ENCODE measurements at regions not wholly inside any gene's neighbourhood (a gene's known extent, or its start where the extent isn't known, plus 50 kb on each side); places are given as distances from the start of the nearest gene placed in this dataset.
"Not testable (repeated sequence)": the region's sequence is repeated elsewhere in the genome, so short reads cannot be mapped to it uniquely, and the experiment has no call there.

DNA sequence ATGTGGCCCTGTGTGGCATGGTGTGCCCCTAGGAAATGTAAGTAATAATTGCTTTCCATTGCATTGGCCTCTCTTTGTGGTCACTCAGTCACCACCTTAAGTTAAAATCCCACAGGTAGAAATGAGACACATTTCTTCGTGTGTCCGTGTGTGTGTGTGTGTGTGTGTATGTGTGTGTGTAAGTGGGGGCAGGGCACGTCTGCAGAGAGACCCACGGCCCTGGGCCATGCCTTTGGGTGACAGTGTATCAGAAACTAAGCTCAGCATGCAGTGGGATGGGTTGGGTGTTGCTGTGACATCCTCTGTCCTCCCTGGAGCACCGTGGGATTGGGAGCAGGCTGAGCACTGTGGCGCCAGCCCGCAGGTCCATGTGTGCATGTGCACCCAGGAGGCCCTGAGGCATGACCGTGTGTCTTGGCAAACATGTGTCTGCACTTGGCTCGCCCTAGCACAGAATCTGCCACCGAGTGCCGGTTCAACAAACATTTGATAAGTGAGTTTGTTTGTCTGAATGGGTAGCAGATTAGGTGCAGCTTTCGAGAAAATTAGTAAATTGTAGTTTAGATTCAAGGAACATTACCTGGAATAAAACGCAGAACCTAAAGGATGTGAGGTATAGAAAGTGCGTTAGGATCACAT, 91.8 kb downstream of the WTIP start:
- no peak for TF ChIP-seq POLR2AphosphoS5 (IDR thresholded peaks at IDR 0.05)
- no peak for TF ChIP-seq POLR2A (IDR thresholded peaks at IDR 0.05)
- TF ChIP-seq, protein P1, sequence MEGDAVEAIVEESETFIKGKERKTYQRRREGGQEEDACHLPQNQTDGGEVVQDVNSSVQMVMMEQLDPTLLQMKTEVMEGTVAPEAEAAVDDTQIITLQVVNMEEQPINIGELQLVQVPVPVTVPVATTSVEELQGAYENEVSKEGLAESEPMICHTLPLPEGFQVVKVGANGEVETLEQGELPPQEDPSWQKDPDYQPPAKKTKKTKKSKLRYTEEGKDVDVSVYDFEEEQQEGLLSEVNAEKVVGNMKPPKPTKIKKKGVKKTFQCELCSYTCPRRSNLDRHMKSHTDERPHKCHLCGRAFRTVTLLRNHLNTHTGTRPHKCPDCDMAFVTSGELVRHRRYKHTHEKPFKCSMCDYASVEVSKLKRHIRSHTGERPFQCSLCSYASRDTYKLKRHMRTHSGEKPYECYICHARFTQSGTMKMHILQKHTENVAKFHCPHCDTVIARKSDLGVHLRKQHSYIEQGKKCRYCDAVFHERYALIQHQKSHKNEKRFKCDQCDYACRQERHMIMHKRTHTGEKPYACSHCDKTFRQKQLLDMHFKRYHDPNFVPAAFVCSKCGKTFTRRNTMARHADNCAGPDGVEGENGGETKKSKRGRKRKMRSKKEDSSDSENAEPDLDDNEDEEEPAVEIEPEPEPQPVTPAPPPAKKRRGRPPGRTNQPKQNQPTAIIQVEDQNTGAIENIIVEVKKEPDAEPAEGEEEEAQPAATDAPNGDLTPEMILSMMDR (IDR thresholded peaks at IDR 0.05 in 8 of 11, conservative IDR thresholded peaks at IDR 0.05 in 3 of 11): no peak
- no peak overlapping the region for H3K27ac ChIP-seq
- H3K4me1 ChIP-seq: peaks cover 0 to 9% (median 0%) of the 10 kb centered on the region in 6 donors
- H3K27me3 ChIP-seq (replicated peaks in 1 of 7): peaks cover 0 to 12% (median 0%) of the 10 kb centered on the region in 7 donors
- 74 to 85% (median 75%) methylated on average over 13 to 14 of the region's 14 CpGs for WGBS, 5 donors
- intact Hi-C loops (cut with DNase I; ENCODE audit: low total_unique reads): no loop called here
- H3K4me3 ChIP-seq: no peak overlapping the region
- peaks cover 8 to 93% (median 57%) of the 10 kb centered on the region in 8 donors for H3K9me3 ChIP-seq
- DNase-seq: no peak
- no peaks in the 10 kb centered on the region for H3K36me3 ChIP-seq

DNA sequence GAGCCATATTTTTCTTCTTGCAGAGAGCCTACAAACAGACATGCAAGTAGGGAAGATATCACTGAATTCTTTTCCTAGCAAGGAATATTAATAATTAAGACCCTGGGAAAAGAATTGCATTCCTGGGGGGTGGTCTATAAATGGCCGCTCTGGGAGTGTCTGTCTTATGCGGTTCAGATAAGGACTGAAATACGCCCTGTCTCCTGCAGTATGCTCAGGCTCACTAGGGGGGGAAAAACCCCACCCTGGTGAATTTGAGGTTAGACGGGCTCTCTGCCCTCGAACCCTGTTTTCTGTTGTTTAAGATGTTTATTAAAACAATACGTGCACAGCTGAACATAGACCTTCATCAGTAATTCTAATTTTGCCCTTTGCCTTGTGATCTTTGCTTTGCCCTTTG, 88.6 kb downstream of the WTIP start:
- 92 to 95% (median 93%) methylated on average over 6 of the region's 6 CpGs for WGBS, 5 donors
- DNase-seq; H3K27ac ChIP-seq; H3K36me3 ChIP-seq; H3K4me1 ChIP-seq; H3K4me3 ChIP-seq; intact Hi-C loops (cut with DNase I; ENCODE audit: low total_unique reads); H3K27me3 ChIP-seq (replicated peaks in 1 of 7): not testable (repeated sequence)
- H3K9me3 ChIP-seq: peaks cover 8 to 90% (median 67%) of the 10 kb centered on the region in 8 donors

DNA sequence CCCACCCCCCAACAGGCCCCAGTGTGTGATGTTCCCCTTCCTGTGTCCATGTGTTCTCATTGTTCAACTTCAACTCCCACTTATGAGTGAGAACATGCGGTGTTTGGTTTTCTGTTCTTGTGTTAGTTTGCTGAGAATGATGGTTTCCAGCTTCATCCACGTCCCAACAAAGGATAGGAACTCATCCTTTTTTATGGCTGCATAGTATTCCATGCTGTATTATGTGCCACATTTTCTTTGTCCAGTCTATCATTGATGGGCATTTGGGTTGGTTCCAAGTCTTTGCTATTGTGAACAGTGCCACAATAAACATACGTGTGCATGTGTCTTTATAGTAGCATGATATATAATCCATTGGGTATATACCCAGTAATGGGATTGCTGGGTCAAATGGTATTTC, 80.8 kb downstream of the WTIP start:
- H3K27ac ChIP-seq; H3K36me3 ChIP-seq; H3K4me3 ChIP-seq; DNase-seq; intact Hi-C loops (cut with DNase I; ENCODE audit: low total_unique reads); H3K4me1 ChIP-seq: not testable (repeated sequence)
- 62 to 81% (median 80%) methylated on average over 3 of the region's 3 CpGs for WGBS, 5 donors
- H3K9me3 ChIP-seq: peaks cover 0 to 43% (median 13%) of the 10 kb centered on the region in 8 donors
- peaks cover 0 to 15% (median 0%) of the 10 kb centered on the region in 7 donors for H3K27me3 ChIP-seq (replicated peaks in 1 of 7)
